Inferior parietal cortex (tissue), 1 donor: ENCODE measurements at regions not wholly inside any gene's neighbourhood (a gene's known extent, or its start where the extent isn't known, plus 50 kb on each side); places are given as distances from the start of the nearest gene placed in this dataset.

Source experiments
- DNase-seq: peaks from one replicate; pipeline ENCODE4 v3.0.0-alpha.2; 2016; ENCODE audit errors: extremely low spot score

DNA sequence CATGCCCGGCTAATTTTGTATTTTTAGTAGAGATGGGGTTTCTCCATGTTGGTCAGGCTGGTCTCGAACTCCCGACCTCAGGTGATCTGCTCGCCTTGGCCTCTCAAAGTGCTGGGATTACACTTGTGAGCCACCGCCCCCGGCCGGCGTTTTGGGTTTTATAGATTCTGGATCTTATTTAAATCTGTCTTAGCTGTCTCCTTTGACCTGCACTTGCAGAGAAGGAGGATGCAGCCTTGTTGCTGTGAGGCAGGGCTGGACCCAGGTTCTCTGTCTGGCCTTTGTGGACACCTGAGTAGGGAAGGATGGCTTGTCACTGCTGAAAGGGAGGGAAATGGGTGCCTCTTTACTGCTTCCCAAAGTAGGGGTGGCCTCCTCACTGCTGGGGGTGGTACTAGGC is 83.0 kb upstream of the HS6ST1 start:
- no peak for DNase-seq

DNA sequence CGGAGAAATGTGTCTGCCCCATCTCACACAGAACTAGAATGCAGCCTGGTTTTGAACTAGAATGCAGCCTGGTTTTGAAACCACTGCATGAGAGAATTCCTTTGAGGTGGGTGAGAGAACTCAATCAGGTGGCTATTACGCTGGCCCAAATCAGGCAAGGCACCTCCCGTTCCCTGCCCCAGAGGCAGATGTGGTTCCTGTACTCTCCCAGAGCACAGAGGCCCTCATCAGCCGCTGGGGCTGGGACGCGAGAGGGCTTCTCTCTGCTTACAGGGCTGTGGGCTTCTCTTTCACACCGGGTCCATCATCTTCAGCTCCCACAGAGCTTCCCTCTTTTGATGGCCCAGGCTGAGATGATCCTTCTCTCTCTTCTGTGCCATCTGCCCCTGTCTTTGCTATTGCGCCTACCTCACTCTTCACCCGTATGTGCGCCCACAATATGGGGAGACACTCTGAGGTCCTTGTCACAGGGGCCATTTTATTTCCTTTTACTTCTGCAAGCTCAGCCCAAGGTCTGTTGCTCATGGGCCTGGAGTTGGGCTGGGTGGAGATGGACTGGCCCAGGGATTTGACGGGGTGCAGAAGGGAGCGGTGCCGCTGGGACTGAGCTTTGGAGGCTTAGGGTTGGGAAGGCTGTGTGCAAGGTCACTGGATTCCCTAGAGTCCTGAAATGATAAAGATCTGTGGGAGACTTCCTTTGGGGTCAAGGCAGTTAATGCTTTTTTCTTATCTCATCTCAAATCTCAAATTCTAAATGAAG is 84.4 kb upstream of the HS6ST1 start:
- DNase-seq, result no peak

DNA sequence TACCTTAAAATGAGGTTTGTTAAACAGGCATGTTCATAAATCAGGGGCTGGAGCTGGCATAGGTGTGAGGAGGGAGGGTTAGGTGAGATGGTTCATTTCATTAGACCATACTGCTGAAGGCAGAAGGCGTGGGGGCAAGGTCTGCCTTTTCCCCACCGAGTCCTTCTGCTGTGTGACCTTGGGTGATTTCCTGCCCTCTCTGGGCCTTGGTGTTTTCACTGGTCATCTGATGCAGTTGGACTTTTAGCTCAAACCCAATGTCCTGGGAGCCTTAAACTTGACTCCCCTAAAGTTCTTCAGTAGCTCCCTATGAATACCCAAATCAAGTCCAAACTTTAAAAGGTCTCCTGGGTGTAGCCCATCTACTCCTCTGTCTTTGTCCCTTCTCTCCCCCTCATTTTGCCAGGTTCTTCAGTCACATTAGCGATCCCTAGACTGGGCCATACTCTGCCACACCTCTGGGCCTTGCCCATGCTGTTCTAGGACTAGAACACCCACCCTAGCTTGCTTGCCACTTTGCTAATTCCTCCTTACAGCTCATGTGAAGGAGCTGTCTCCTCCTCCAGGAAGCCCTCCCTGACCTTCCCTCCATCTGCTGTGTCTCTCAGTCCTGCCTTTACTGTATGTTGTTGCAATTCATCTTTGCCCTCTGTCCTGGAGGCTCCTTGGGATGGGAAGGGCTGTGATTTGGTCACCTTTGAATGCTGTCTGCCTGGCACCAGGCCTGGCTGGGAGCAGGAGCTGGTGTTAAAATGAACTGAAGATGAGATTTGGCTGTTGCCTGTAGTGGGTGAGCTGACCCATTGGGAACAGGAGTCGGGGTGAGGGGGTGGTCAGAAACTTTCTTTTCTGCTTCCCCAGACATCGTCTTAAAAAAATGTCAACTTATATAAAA is 85.4 kb upstream of the HS6ST1 start:
- no peak for DNase-seq

DNA sequence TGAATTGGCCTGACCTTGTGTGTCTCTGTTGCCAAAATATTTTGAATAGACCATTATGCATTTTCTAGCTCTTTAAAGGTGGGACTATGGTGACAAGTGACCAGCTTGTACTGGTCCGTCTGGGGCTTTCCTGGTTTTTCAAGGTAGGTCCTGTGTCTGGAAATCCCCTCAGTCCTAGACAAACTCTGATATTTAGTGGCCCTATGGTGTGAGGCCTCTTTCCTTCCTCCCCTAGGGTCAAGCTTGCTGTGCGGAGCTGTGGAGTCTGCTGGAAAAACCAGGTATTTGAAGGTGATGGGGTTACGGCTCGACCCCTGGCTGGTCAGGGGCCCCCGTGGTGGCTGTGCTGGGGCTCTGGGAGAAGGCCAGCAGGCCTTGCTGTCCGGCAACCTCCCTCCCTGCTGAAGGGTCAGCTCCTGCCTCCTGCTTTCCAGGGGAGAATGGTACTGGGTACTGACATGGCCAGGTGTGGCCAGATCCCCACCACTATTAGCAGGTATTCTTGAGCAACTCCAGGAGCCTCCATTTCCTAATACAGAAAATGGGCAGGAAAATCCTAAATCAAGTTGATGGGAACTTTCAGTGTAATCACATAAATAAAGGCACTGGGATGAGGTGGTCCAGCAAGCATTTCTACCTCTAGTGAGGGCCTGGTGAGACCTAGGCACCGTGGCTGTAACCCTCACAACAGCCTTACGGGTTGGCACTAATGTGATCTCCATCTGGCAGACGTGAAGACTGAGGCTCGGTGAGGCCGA is 86.2 kb upstream of the HS6ST1 start:
- no peak for DNase-seq

DNA sequence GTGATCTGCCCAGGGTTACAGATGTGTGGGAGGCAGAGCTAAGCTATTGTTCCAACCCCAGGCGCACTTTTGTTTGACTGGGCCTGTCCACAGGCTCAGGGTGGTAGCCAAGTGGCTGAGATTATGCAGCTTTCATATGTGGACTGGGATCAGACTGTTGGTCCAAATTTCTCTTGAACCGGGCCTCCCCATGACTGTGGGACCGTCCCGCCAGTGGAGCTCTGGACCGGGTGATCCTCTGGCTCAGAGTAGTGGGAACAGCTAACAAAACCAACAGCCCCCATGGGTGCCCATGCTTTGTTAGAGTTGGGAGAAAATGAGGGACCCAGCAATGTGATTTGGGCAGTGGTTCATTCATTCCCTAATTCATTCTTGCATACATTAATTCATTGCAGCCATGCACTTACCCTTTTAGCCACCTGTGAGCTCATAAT is 86.8 kb upstream of the HS6ST1 start:
- no peak for DNase-seq

DNA sequence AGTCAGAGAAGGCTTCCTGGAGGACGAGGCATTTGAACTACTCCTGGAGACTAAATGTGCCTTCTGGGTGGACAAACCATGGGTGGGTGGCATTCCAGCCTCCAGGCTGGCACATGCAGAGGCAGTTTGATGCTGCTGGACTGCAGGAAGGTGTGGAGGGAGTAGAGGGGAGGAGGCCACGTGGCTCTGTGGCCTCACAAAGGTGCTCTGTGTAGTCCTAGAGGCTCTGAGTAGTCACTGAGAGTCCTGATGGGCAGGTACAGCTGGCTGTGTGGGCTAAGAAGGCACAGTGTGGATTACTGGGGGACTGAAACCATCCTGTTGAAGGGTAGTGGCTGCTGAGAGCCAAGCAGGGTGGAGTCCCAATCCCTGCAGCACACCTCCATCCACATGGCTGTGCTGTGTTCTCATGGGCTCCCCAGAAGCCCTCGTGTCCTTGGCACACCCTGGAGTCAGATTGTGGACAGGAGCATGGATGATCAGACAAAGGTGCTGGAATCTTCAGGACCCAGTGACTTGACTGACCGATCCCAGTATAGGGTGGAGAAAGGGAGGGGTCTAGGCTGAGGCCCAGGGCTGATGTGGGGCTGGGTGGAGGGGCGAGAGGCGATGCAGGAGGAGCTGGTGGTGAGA is 87.4 kb upstream of the HS6ST1 start:
- no peak for DNase-seq

DNA sequence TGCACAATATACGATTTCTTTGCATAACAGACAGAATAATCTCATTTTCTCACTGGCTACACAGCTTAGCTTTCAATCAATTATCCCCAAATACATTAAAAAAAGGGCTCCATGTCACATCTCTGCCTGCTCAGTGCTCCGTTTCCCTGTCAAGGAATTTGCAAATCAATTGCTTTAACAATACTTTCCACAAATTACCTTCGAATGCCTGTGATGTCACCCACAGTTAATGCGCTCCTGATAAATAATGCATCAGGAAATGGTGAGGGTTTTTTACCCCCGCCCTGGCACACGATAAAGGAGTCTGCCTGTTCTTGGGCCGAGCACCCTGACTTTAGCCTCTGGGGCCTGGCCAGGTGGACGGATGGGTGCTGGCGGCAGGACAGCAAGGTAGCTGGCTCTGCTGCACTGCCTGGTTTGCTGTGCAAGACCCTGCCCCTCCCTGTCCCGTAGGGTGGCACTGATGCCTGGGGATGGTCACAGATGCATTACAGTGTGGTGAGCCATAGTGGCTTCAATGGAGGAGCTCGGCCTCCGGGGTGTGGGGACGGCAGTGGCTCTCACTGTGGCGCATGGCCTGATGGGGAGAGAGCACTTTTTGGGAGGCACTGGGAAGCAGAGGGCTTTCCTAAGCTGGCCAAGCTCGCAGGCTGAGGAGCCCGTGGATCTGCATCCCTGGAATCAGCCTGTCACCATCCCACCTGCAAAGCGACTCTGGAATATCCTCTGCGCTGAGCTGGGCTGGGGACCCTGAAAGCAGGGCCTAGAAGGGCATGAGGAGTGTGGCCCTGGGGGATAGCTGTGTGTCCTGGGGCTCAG is 88.3 kb upstream of the HS6ST1 start:
- no peak for DNase-seq

DNA sequence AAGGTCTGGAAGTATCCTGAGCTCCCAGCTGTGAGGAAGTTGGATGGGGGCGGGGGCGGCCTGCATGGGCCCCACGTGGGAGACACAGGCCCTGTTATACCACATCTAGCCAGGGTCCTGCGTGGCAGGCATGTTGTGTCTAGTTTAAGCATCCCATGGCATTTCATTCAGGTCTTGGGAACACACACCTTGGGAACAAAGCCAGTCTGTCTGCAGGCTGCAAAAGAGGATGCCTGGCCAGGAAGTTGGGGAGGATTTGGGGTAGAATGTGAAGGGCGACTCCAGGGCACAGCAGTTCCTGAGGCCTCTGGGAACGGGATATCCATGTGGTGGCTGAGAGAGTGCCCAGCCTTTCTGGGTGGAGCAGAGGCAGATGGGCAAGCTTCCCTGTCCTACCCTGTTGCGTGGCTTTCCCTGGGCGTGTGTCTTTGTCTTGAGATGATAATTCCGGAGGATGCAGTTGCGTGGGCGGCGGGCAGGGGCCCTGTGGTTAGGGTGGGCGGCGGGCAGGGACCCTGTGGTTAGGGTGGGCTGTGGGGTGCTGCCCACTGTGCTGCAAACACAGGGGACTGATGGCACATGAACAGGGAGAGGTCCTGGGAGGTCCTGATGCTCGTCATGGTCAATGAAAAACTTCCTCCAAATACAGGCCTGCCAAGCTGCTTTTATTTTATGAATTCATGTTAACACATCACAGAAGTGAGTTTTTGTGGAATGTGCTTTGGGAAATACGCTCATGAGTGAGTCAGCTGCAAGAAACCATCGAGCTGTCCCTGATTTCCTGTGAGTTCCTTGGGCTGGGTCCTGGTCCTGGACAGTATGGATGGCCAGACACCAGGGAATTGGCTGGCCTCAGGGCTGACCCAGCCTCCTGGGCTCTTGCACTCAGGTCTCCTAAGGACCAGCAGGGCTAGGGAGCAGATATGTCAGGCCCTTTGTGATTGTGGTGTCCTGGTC is 90.0 kb upstream of the HS6ST1 start:
- DNase-seq, result no peak

DNA sequence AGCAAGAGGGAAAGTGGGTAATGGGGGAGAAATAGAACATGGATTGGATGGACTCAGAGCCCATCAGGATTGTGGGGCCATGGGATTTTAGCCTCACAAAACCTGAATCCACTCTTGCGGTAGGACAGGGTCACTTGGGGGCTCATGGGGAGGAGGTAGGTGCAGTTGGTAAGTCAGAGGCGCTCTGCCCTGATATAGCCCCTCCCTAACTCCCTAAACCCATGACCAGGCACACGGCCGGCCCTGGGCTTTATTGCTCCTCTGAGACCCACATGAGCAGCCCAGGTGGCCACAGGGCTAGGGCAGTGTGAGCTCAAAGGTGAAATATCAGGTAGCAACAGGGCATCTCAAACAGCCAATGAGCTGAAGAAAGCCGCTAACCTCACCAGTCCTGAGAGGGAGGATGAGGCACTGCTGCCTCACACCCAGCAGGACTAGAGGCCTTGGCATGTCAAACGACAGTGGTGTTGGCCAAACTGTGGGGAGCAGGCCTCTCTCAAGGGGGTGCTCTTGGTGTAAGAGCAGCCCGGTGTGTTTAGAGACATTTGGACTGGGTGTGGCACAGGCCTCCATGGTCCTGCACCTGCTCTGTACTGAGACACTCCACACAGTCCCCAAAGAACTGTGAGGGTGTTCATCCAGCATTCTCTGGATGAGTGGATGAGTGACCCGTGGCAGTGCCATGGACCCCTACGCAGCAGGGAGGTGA is 90.8 kb upstream of the HS6ST1 start:
- no peak for DNase-seq

DNA sequence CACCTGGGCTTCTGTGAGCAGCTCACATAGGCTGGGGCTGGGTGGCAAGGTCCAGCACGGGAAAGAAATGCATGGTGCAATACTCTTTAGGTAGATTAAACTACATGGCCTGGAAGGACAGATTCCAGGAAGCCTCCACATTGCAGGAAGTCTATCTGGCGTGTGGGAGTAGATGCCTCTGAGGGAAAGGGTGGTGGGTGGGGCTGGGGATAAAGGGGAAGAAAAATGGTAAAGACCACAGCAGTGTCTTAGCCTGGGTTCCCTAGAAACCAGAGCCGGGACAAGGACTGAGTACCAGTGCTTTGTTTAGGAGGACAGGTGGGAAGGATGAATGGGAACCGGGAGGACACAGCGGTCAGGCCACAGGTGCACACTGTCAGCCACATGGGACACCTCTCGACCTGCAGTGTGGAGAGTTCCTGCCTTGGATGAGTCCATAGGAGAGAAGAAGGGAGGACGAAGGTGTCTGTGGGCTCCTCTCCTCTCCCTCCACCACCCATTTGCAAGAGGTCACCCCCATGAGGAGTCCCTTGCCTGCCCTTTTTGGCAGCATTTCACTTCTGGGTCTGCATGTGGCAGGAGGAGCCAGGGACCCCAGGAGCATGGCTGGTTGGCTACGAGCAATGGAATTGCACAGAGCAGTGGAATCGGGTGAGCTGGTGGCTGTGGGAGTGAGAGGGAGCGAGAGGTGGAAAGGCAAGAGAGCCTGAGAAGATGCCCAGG is 91.5 kb upstream of the HS6ST1 start:
- DNase-seq, result no peak

DNA sequence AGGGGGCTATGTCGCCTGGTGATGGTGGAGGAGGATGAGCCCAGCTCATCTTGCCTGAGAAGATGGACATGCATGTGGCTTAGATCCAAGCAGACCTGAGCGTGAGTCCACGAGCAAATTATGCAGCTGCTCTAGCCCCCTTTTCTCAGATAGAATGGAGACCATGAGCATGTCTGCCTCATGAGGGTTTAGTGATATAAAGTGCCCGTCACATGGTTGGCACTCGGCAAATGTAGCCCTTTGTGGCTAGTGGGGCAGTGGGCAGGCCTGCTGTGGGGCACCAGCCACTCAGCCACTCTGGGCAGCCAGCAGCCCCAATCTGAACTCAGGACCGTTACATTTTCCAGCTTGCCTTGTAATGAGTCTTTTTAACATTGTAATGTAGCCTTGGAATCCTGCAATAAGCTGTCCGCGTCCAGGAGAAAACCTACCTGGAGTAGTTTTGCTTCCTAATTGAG is 92.1 kb upstream of the HS6ST1 start:
- DNase-seq, result no peak

DNA sequence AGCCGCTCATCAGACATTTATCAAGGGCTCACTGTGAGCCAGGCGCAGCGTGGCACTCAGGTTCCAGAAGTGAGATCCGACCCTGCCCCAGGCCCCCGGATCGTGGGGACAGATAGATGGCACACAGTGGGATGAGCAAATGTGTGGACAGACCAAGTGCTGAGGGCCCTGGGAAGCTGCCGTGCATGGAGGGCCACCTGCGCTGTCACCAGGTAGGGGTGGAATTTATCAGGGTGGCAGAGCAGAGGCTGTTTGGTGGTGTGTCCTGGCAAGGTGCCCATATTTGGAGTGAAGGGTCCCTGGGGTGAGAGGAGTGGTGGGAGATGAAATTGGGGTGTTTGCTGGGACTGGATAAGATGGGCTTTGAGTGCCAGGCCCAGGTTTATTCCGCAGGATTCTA is 92.8 kb upstream of the HS6ST1 start:
- no peak for DNase-seq

DNA sequence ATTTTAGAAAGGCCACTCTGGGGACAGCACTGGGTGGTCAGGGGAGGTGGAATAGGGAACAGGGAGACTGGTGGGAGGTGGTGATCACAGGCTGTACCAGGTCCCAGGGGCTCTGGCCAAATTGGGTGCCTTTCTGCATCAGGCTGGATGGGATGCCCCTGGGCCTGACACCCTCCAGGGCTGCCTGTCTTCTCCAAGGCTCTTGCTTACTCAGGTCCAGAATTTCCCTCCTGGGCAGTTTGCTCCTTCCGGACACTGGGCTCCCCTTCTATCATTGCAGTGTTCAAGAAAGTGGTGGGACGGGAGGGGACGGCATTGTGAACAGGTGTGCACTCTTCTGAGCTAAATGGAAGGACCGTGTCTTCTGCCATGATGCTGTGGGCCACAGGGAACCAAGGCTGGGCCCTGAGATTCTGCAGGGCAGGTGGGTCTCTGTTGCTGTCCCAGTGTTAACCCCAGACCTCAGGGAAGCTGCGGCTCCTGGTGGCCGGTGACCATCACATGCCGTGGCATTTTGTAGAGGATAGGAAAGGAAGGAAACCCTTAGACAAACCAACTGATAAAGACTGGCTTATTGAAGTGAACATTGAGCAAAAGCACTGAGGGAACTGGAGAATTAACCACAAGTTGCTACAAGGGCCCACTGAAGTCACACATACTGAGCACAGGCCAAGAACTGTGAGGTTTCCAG is 93.7 kb upstream of the HS6ST1 start:
- no peak for DNase-seq

DNA sequence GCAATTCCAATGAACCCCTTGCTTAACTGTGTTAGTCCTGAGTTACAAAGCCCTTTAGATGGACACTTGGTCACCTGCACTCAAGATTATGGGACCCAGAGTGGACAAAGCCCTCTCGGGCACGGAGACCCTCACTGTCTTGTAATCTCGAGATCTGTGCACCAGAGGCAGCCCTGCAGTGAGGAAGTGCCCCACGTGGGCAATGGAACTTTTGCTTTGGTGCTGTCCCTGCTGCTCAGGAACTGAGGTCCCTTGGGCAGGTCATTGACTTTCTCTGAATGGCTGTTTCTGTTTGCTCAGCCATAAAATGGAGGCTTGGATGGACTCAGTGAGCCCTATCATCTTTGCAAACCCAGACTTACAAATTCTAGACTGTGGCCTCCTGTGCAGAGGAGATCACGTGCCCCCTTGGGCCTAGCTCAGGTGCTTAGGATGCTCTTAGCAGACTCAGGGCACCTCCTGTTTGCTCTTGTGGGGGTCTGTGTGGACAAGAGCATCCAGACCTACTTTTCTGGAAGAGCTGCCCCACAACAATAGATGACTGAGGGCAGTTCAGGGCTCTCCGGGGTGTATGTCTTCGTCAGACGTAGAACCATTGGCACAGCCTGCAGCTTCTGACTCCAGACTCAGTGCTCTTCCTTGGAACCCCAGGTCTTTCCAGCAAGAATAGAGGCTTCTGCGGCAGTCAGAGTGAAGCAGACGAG is 94.5 kb upstream of the HS6ST1 start:
- no peak for DNase-seq

DNA sequence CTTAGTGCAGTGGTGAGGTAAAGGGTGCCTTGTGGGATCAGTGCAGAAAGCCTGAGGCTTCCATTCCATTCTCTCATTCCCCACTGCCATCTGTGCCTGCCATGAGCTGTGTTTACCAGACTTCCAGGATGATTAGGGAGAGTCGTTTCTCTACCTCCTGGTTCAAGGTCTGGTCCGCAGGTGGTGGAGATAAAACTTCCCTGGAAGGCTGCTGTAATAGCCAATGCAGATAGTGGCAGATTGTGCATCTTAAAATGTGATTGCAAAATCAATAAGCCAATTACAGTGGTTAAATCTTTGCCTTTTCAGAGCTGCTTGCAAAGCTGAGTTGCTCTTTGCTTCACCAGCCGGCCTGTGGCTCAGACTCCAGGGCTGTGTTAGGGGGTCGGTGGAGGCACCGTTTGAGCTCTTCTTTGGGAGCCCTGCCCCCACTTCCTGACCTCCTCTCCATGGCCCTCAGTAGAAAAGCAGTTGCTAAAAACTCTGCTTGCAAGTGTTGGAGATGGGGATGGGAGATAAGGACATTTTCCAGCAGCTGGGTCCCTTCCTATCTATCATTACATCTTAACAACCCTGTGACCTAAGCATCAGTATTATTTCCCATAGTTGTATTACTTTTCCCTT is 95.2 kb upstream of the HS6ST1 start:
- DNase-seq, result no peak

DNA sequence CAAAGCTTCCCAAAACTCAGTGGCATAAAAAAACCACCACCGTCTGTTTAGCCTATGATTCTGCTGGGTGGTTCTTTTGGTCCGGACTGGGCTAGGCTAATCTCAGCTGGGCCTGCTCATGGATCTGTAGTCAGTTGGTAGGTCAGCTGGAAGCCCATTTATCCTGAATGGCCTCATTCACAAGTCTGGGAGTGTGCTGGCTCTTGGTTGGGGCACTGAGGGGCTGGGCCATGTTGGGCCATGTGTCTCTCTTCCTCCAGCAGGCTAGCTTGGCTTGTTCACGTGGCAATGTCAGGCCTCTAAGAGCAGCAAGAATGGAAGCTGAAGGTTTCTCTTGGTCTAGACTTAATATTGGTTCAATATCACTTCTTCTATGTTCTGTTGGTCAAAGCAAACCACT is 95.7 kb upstream of the HS6ST1 start:
- DNase-seq, result no peak
